Liver (tissue), 3 donors: ENCODE measurements at regions not wholly inside any gene's neighbourhood (a gene's known extent, or its start where the extent isn't known, plus 50 kb on each side); places are given as distances from the start of the nearest gene placed in this dataset.

Experiments
- EGR1 ChIP-seq, 2 donors: IDR thresholded peaks; 2 replicates each; pipeline ENCODE4 v1.6.1; 2016 to 2018; ENCODE audit warnings: antibody characterized with exemption in 2 of 2, low read depth in 2 of 2
- GABPA ChIP-seq, 2 donors: IDR thresholded peaks in 1 of 2; conservative IDR thresholded peaks in 1 of 2; 2 replicates each; pipeline ENCODE4 v1.6.1; 2016; ENCODE audit warnings: antibody characterized with exemption in 2 of 2, mild to moderate bottlenecking in 1 of 2, moderate library complexity in 1 of 2
- HNF4G ChIP-seq: IDR thresholded peaks from 2 replicates; pipeline ENCODE4 v1.6.1; 2016; ENCODE audit warnings: antibody characterized with exemption
- JUND ChIP-seq, 2 donors: IDR thresholded peaks; 2 replicates each; pipeline ENCODE4 v1.6.1; 2016; ENCODE audit warnings: antibody characterized with exemption in 2 of 2
- NR2F2 ChIP-seq: IDR thresholded peaks from 2 replicates; pipeline ENCODE4 v1.6.1; 2016; ENCODE audit warnings: antibody characterized with exemption
- RXRA ChIP-seq, 2 donors: IDR thresholded peaks; 2 replicates each; pipeline ENCODE4 v1.6.1; 2017 to 2018; ENCODE audit warnings: antibody characterized with exemption in 2 of 2, mild to moderate bottlenecking in 1 of 2
- TAF1 ChIP-seq: conservative IDR thresholded peaks from 2 replicates; pipeline ENCODE4 v1.6.1; 2016; ENCODE audit warnings: antibody characterized with exemption, mild to moderate bottlenecking
- YY1 ChIP-seq: IDR thresholded peaks from 2 replicates; pipeline ENCODE4 v1.6.1; 2016; ENCODE audit warnings: antibody characterized with exemption, mild to moderate bottlenecking
- TF ChIP-seq, protein P1 (sequence below): fragments of 150-350 bp; IDR thresholded peaks from 2 replicates; pipeline ENCODE4 v1.5.1; 2017; ENCODE audit warnings: improper control_type of control experiment, low read depth, low read length; ENCODE audit not compliant: missing input control
- TF ChIP-seq, protein P2 (sequence below): IDR thresholded peaks from 2 replicates; pipeline ENCODE4 v1.6.1; 2016; ENCODE audit warnings: antibody characterized with exemption
- TF ChIP-seq, protein P3 (sequence below): IDR thresholded peaks from 2 replicates; pipeline ENCODE4 v1.6.1; 2016; ENCODE audit warnings: antibody characterized with exemption
- TF ChIP-seq, protein P4 (sequence below): IDR thresholded peaks from 2 replicates; pipeline ENCODE4 v1.6.1; 2016; ENCODE audit warnings: antibody characterized with exemption, mild to moderate bottlenecking
- donor health status: healthy.
- donor health status: healthy.

DNA sequence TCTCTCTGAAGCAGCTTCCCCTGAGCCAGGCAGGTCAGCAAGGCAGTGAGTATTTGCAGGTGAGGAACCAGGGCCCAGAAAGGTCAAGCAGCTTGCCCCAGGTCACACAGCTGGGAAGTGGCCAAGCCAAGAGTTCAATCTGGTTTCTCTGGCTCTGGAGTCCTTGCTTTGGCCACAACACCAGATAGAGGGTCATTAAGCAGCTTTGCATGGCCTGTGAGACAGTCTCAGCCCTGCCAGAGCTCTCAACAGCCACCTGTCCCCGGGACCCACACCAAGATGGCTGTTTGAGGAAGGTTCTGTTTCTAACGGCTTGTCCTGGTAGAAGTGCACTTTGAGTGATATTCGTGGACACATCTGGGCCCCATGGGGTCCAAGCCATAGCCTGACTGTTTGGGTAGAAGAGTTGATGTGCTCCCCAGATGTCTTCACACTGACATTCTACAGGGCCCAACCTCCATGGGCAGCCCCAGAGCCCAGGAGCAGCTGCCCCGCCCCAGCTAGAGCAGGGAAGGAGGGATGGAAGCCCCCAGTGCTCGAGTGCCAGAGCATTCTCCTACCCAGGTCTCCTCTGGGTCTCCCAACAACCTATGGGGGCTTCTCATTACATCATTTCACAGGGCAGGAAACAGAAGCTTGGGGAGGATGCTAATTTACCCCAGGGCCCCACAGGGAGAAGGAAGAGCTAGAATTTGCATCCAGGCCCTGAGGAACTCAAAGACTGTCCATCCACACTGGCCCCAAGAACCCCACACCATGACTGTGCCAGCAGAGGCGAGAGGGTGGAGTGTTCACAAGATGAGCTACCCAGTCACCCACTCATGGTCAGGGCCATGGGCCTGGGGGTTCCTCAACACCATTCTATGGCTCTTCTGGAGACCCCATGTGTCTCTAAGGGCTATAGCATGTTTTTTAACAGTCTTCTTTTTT lies 107.3 kb upstream of the CDH5 start:
- no peak for TF ChIP-seq TAF1
- no peak for TF ChIP-seq GABPA (IDR thresholded peaks at IDR 0.05 in 1 of 2, conservative IDR thresholded peaks at IDR 0.05 in 1 of 2)
- TF ChIP-seq, protein P1, sequence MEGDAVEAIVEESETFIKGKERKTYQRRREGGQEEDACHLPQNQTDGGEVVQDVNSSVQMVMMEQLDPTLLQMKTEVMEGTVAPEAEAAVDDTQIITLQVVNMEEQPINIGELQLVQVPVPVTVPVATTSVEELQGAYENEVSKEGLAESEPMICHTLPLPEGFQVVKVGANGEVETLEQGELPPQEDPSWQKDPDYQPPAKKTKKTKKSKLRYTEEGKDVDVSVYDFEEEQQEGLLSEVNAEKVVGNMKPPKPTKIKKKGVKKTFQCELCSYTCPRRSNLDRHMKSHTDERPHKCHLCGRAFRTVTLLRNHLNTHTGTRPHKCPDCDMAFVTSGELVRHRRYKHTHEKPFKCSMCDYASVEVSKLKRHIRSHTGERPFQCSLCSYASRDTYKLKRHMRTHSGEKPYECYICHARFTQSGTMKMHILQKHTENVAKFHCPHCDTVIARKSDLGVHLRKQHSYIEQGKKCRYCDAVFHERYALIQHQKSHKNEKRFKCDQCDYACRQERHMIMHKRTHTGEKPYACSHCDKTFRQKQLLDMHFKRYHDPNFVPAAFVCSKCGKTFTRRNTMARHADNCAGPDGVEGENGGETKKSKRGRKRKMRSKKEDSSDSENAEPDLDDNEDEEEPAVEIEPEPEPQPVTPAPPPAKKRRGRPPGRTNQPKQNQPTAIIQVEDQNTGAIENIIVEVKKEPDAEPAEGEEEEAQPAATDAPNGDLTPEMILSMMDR, result no peak
- TF ChIP-seq, protein P2, sequence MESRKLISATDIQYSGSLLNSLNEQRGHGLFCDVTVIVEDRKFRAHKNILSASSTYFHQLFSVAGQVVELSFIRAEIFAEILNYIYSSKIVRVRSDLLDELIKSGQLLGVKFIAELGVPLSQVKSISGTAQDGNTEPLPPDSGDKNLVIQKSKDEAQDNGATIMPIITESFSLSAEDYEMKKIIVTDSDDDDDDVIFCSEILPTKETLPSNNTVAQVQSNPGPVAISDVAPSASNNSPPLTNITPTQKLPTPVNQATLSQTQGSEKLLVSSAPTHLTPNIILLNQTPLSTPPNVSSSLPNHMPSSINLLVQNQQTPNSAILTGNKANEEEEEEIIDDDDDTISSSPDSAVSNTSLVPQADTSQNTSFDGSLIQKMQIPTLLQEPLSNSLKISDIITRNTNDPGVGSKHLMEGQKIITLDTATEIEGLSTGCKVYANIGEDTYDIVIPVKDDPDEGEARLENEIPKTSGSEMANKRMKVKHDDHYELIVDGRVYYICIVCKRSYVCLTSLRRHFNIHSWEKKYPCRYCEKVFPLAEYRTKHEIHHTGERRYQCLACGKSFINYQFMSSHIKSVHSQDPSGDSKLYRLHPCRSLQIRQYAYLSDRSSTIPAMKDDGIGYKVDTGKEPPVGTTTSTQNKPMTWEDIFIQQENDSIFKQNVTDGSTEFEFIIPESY, result no peak
- no peak for TF ChIP-seq YY1
- TF ChIP-seq, protein P3, sequence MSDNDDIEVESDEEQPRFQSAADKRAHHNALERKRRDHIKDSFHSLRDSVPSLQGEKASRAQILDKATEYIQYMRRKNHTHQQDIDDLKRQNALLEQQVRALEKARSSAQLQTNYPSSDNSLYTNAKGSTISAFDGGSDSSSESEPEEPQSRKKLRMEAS, result no peak
- TF ChIP-seq, protein P4, sequence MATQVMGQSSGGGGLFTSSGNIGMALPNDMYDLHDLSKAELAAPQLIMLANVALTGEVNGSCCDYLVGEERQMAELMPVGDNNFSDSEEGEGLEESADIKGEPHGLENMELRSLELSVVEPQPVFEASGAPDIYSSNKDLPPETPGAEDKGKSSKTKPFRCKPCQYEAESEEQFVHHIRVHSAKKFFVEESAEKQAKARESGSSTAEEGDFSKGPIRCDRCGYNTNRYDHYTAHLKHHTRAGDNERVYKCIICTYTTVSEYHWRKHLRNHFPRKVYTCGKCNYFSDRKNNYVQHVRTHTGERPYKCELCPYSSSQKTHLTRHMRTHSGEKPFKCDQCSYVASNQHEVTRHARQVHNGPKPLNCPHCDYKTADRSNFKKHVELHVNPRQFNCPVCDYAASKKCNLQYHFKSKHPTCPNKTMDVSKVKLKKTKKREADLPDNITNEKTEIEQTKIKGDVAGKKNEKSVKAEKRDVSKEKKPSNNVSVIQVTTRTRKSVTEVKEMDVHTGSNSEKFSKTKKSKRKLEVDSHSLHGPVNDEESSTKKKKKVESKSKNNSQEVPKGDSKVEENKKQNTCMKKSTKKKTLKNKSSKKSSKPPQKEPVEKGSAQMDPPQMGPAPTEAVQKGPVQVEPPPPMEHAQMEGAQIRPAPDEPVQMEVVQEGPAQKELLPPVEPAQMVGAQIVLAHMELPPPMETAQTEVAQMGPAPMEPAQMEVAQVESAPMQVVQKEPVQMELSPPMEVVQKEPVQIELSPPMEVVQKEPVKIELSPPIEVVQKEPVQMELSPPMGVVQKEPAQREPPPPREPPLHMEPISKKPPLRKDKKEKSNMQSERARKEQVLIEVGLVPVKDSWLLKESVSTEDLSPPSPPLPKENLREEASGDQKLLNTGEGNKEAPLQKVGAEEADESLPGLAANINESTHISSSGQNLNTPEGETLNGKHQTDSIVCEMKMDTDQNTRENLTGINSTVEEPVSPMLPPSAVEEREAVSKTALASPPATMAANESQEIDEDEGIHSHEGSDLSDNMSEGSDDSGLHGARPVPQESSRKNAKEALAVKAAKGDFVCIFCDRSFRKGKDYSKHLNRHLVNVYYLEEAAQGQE, result no peak
- no peak for TF ChIP-seq EGR1 (IDR thresholded peaks at IDR 0.05; ENCODE audit: low read depth in 2 of 2)
- no peak for TF ChIP-seq HNF4G
- no peak for TF ChIP-seq RXRA (IDR thresholded peaks at IDR 0.05)
- TF ChIP-seq JUND (IDR thresholded peaks at IDR 0.05), result no peak
- TF ChIP-seq NR2F2, result no peak
